RPMI8226 (cell line): ENCODE measurements at regions not wholly inside any gene's neighbourhood (a gene's known extent, or its start where the extent isn't known, plus 50 kb on each side); places are given as distances from the start of the nearest gene placed in this dataset.

ENCODE experiments used
- DNase-seq: peaks from one replicate; pipeline ENCODE4 v3.0.0-alpha.2; 2015

- no peak for DNase-seq
Measured at GRCh38 chr4:36394352-36394903, 113.0 kb downstream of the DTHD1 start.

- DNase-seq, result peak; percentile 18
Measured at GRCh38 chr4:36399762-36400353, 118.4 kb downstream of the DTHD1 start.

- DNase-seq, result no peak
Measured at GRCh38 chr4:36402008-36402758, 120.8 kb downstream of the DTHD1 start.

GRCh38 chr4:36411338-36411737 is 129.9 kb downstream of the DTHD1 start:
- no peak for DNase-seq

- no peak for DNase-seq
Measured at GRCh38 chr4:36414248-36414647, 132.8 kb downstream of the DTHD1 start.

- DNase-seq, result no peak
Measured at GRCh38 chr4:36417146-36417545, 135.7 kb downstream of the DTHD1 start.

- no peak for DNase-seq
Measured at GRCh38 chr4:36420111-36420679, 138.8 kb downstream of the DTHD1 start.

- no peak for DNase-seq
Measured at GRCh38 chr4:36422607-36423006, 141.2 kb downstream of the DTHD1 start.

- DNase-seq, result no peak
Measured at GRCh38 chr4:36426741-36427140, 145.3 kb downstream of the DTHD1 start.

- DNase-seq, result no peak
Measured at GRCh38 chr4:36427696-36428095, 146.3 kb downstream of the DTHD1 start.

GRCh38 chr4:36432586-36432985 is 151.2 kb downstream of the DTHD1 start:
- no peak for DNase-seq

- no peak for DNase-seq
Measured at GRCh38 chr4:36439556-36439955, 158.1 kb downstream of the DTHD1 start.

GRCh38 chr4:36445480-36445879 is 164.1 kb downstream of the DTHD1 start:
- DNase-seq, result no peak

- DNase-seq, result no peak
Measured at GRCh38 chr4:36446275-36446674, 164.9 kb downstream of the DTHD1 start.

GRCh38 chr4:36461344-36461743 is 179.9 kb downstream of the DTHD1 start:
- no peak for DNase-seq

GRCh38 chr4:36467670-36468069 is 186.3 kb downstream of the DTHD1 start:
- DNase-seq, result no peak

GRCh38 chr4:36471903-36472302 is 190.5 kb downstream of the DTHD1 start:
- DNase-seq, result no peak

- no peak for DNase-seq
Measured at GRCh38 chr4:36476135-36476534, 194.7 kb downstream of the DTHD1 start.

- DNase-seq, result no peak
Measured at GRCh38 chr4:36477861-36478260, 196.4 kb downstream of the DTHD1 start.

GRCh38 chr4:36485885-36486284 is 204.5 kb downstream of the DTHD1 start:
- no peak for DNase-seq

GRCh38 chr4:36489798-36490197 is 208.4 kb downstream of the DTHD1 start:
- DNase-seq, result no peak

- no peak for DNase-seq
Measured at GRCh38 chr4:36492041-36492440, 210.6 kb downstream of the DTHD1 start.

GRCh38 chr4:36492590-36492989 is 211.2 kb downstream of the DTHD1 start:
- DNase-seq, result no peak

GRCh38 chr4:36493251-36493650 is 211.8 kb downstream of the DTHD1 start:
- DNase-seq, result no peak
